ENCODE measurements at regions not wholly inside any gene's neighbourhood (a gene's known extent, or its start where the extent isn't known, plus 50 kb on each side); places are given as distances from the start of the nearest gene placed in this dataset.
A peak's percentile ranks its signal among the peaks of the same experiment; 100 is the strongest.

- no peak for DNase-seq
- ChIA-PET POLR2A (no interaction called here), CTCF (interaction anchor here (1.4 kb wide), 1 partner anchor 11 kb away, joined by 3 read pairs; no protein-coding TSS in a partner anchor)
- no peaks in the 10 kb centered on the region for H3K27me3 ChIP-seq (ENCODE audit: insufficient read depth)
- no peaks in the 10 kb centered on the region for H4K20me1 ChIP-seq (ENCODE audit: insufficient read depth)
- no peaks in the 10 kb centered on the region for H3K36me3 ChIP-seq (replicated peaks in 1 of 2; ENCODE audit: control insufficient read depth in 1 of 2, insufficient read depth in 2 of 2, low read length in 1 of 2)
- peak overlapping the region; percentile 38; the same call in 1 of the 2 replicates for H3K9ac ChIP-seq
- peaks cover 19% of the 10 kb centered on the region for H3F3A ChIP-seq (replicated peaks; ENCODE audit: insufficient read depth)
- no peaks in the 10 kb centered on the region for H3K9me3 ChIP-seq
- peak overlapping the region; percentile 29; the same call in 1 of the 2 replicates for H2AFZ ChIP-seq (ENCODE audit: low read depth)
- peaks cover 4 to 23% of the 10 kb centered on the region in 2 experiments for H3K4me1 ChIP-seq (ENCODE audit: control insufficient read depth in 1 of 2, insufficient read depth in 2 of 2, low read depth in 1 of 2, low read length in 1 of 2)
- no peaks in the 10 kb centered on the region for H3K79me2 ChIP-seq (ENCODE audit: insufficient read depth)
- no peaks in the 10 kb centered on the region for H3K9me2 ChIP-seq
- WGBS (ENCODE audit: low lambda C conversion rate): 71% methylated on average over 8 of the region's 8 CpGs
- H3K4me2 ChIP-seq: peak overlapping the region; percentile 30; the same call in 1 of the 2 replicates
- no peak overlapping the region for H3K4me3 ChIP-seq (ENCODE audit: low read depth in 2 of 2, low read length in 1 of 2)
- peak overlapping the region in 1 of 2 experiments; percentile 92; a peak in 2 of 4 replicates for H3K27ac ChIP-seq (ENCODE audit: low read depth in 2 of 2, low read length in 1 of 2)
- TF ChIP-seq EZH2phosphoT487 (IDR thresholded peaks at IDR 0.05; ENCODE audit: borderline replicate concordance, low read depth) (no peak), GATA2 (CRISPR knock-in tag; IDR thresholded peaks at IDR 0.05) (no peak), MAX (IDR thresholded peaks at IDR 0.05; ENCODE audit: low read depth) (no peak), RAD21 (IDR thresholded peaks at IDR 0.05; ENCODE audit: low read length) (no peak), EP300 (IDR thresholded peaks at IDR 0.05; ENCODE audit: borderline replicate concordance in 1 of 2, low read depth in 1 of 2, low read length in 1 of 2) (peak in 1 of 2 experiments; percentile 88; a peak in 2 of 4 replicates), RXRA (IDR thresholded peaks at IDR 0.05; ENCODE audit: borderline replicate concordance, low read depth) (peak; percentile 80), NRF1 (IDR thresholded peaks at IDR 0.05; ENCODE audit: low read depth, low read length) (no peak), CTCF (IDR thresholded peaks at IDR 0.05) (no peak), TCF12 (IDR thresholded peaks at IDR 0.05) (peak; percentile 84), FOXM1 (IDR thresholded peaks at IDR 0.05; ENCODE audit: low read depth) (0 out of 2 replicates have a peak, but pooled peaks have one; percentile 39), SIN3A (IDR thresholded peaks at IDR 0.05; ENCODE audit: borderline replicate concordance, low read depth, low read length) (no peak), TAF1 (IDR thresholded peaks at IDR 0.05; ENCODE audit: borderline replicate concordance, low read depth, low read length) (no peak), TEAD4 (IDR thresholded peaks at IDR 0.05; ENCODE audit: borderline replicate concordance, insufficient read depth) (peak; percentile 93), ELF1 (IDR thresholded peaks at IDR 0.05) (no peak), JUND (IDR thresholded peaks at IDR 0.05) (peak; percentile 84), CHD2 (IDR thresholded peaks at IDR 0.05; ENCODE audit: low read length, partially characterized antibody) (no peak), ZBTB33 (IDR thresholded peaks at IDR 0.05; ENCODE audit: borderline replicate concordance, low read depth) (peak; percentile 14; the same call in 1 of the 2 replicates), MEF2A (IDR thresholded peaks at IDR 0.05; ENCODE audit: borderline replicate concordance, low read depth) (peak; percentile 90), FOXJ3 (CRISPR knock-in tag; IDR thresholded peaks at IDR 0.05) (no peak), IRF3 (IDR thresholded peaks at IDR 0.05; ENCODE audit: low read depth, low read length) (no peak), NFIC (IDR thresholded peaks at IDR 0.05; ENCODE audit: borderline replicate concordance) (peak; percentile 51; the same call in 1 of the 2 replicates), SMC3 (IDR thresholded peaks at IDR 0.05; ENCODE audit: low read depth, low read length) (no peak), MXI1 (IDR thresholded peaks at IDR 0.05; ENCODE audit: low read depth, low read length) (no peak), FOSL2 (IDR thresholded peaks at IDR 0.05; ENCODE audit: borderline replicate concordance, low read depth) (peak; percentile 76), USF2 (IDR thresholded peaks at IDR 0.05; ENCODE audit: borderline replicate concordance, low read depth, low read length) (no peak), RCOR1 (IDR thresholded peaks at IDR 0.05; ENCODE audit: low read length) (no peak), POLR2AphosphoS5 (IDR thresholded peaks at IDR 0.05; ENCODE audit: low read depth, low read length) (peak; percentile 37; the same call in 1 of the 2 replicates), RFX5 (IDR thresholded peaks at IDR 0.05; ENCODE audit: low read length) (no peak)
These were observed 514.4 kb downstream of the INHBA start for GRCh38 chr7:41188163-41189130.

Data from SK-N-SH (cell line).